ENCODE measurements at regions not wholly inside any gene's neighbourhood (a gene's known extent, or its start where the extent isn't known, plus 50 kb on each side); places are given as distances from the start of the nearest gene placed in this dataset.

GRCh38 chr17:5781236-5781927 is 197.1 kb upstream of the NLRP1 start:
- TF ChIP-seq CTCF (IDR thresholded peaks at IDR 0.05; ENCODE audit: low read depth, low read length) (no peak), POLR2A (IDR thresholded peaks at IDR 0.05; ENCODE audit: extremely low read depth, insufficient read length) (no peak), MAX (IDR thresholded peaks at IDR 0.05; ENCODE audit: low read depth, low read length) (no peak)

Data from NB4 (cell line).